Stimulated activated CD4-positive, alpha-beta T cell treated with anti-CD3 and anti-CD28 coated beads, Interleukin-2, amount 100 ng/mL, for 4 hours (primary cell): ENCODE measurements at regions not wholly inside any gene's neighbourhood (a gene's known extent, or its start where the extent isn't known, plus 50 kb on each side); places are given as distances from the start of the nearest gene placed in this dataset.
"Not testable (repeated sequence)": the region's sequence is repeated elsewhere in the genome, so short reads cannot be mapped to it uniquely, and the experiment has no call there.

Source experiments
- DNase-seq: peaks from one replicate; pipeline ENCODE4 v3.0.0-alpha.2; 2020; ENCODE audit warnings: low read depth

DNA sequence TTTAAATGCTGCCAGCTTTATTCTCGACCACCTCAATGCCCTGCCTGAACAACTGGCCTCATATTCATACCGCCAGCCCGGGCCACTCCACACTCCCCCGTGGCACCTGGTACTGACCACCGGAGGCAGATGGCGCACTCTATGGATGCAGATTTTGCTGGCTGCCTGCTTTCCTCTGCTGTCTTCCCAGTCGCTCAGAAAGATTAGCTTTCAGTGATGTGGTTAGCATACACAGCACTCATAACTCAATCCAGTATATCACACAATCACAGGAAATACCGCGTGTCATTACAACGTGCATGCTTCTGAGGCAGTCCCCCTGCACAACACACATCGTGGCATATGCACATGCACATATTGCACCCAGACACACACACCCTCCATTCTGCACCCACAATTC lies 147.2 kb upstream of the BCOR start:
- no peak for DNase-seq

DNA sequence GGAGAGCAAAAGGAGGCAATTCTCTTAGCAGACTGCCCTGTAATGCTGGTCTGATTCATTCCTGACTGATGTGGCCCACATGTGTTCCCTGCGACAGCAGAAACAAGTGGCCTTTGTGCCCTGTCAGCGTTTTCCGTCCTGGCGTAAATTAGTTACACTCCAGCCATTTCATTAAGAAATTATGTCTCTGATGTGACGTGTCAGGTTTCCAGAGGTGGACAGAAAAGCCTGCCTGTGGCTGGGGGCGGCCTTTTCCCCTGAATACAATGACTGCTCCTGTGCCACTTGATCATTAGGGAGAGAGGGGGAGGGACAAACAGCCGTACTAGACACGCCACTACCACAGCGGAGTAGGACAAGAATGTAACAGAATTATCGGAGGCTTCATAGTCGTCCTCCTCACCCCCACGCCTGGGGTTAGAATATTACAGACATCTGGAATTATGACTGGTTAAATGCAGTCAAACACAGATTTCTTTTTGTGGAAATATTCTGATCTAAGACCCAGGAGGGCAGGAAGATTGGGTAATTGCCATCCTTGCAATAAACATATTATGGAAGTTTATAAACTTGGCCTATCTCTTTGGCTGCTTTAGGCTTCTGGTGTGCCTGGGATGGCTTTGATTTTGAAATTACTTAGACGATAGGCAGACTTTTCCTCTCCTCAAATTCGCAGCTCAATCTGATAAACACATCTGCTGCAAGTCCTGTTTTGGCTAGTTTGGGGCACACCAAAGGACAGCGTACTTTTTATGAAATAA lies 146.2 kb upstream of the BCOR start:
- DNase-seq, result no peak

DNA sequence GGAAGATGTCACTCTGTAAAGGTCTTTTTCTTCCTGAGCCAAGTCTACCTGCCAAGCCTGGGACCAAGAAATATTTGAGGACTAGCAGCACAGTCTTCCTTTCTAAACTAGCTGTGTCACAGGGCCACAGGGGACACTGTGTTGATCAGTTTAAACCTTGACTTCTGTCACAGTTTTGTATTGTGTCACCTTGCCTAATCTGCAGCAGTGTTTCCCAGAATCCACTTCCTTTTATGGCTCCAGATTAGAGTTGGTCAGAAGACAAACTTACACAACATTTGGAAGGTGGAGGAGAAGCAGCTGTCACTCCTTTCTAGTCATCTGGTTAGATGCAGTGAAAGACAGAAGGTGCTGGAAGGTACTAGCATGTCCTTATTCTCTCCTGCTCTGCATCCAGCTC lies 143.1 kb upstream of the BCOR start:
- DNase-seq, result no peak

DNA sequence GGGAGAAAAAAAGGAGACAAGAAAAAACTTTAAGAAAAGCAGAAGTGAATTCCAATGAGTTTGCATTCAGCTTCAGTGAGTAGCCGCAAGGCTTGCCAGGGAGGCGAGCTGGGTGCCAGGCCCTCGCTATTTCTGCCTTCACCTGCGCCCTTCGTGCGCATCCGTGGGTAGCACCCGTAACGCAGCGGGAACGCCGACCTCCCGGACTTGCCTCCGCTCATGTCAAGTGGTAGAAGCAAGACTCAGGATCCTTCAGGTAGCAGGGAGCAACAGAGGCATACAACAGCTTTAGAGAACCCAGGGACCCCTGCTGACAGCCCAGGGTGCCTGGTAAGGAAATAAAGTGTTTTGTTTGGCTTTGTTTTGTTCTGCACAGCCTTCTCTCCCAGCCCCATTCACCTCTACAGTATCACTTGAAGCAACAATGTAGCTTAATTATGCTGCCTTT lies 140.0 kb upstream of the BCOR start:
- DNase-seq, result no peak

DNA sequence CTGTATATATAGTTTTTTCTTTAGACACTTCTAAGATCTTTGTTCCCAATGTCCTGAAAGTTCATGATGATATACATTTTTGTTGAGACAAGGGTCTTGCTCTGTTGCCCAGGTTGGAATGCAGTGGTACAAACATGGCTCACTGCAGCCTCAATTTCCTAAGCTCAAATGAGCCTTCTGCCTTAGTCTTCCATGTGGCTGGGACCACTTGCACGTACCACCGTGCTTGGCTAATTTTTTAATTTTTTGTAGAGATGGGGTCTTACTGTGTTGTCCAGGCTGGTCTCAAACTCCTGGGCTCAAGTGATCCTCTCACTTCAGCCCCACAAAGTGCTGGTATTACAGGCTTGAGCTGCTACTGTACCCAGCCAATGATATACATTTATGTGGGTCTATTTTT lies 132.9 kb upstream of the BCOR start:
- no peak for DNase-seq

DNA sequence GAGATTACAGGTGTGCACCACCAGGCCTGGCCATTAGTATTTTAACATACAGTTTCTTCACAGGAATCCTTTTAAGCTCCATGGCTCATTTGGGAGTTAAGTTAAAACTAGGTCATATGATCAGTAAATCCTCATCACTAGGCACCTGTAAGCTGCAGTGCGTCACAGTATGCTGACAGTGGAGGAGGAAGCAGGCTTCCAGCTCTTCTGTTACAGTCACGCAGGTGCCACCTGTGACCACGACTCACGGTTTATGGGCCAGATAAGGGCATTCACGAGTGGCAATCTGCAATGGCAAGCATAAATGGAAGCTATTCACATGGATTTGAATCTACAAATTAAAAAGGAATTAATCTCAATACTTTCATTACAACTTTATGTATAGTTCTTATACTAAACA lies 129.4 kb upstream of the BCOR start:
- no peak for DNase-seq

DNA sequence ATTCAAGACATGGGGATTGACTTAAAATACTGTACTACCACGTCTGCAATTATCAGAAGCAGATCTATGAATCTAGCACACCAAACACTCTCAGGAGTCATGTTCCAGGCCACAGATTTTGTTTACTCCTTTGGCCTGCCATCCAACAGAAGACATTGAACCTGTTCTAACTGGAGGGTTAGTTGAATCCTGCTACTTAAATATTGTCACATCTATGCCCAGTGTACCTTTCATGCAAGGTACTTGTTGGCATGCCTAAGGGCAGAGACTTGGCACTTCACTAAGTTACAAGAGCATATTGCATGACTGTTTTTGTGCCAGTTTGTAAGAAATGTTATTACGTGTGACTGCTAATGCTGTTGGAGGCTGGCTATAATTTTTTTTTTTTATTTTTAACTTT lies 126.9 kb upstream of the BCOR start:
- no peak for DNase-seq

DNA sequence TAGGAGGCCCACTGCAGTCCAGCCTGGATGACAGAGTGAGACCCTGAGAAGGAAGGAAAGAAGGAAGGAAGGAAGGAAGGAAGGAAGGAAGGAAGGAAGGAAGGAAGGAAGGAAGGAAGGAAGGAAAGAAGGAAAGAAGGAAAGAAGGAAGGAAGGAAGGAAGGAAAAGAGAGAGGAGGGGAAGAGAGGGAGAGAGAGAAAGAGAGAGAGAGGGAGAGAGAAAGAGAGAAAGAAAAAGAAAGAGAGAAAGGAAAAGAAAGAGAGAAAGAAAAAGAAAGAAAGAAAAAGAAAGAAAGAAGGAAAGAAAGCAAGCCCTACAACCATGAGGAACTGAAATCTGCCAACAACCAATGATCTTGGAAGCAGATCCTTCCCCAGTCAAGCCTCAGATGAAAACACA lies 124.9 kb upstream of the BCOR start:
- DNase-seq, result not testable (repeated sequence)

DNA sequence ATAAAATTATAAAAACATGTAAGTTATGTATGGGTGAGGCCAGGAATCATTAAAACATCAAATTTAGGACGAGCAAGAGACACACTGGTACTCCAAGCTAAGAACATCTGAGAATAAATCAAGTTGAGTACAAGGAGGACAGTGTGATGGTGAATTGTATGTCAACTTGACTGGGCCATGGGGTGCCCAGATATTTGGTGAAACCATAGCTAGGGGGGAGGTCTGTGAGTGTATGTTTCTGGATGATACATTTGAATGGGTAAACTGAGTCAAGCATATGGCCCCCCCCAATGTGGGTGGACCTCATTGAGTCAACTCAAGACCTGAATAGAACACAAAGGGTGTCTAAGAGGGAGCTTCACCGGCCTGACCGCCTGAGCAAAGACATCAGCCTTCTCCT lies 115.3 kb upstream of the BCOR start:
- no peak for DNase-seq

DNA sequence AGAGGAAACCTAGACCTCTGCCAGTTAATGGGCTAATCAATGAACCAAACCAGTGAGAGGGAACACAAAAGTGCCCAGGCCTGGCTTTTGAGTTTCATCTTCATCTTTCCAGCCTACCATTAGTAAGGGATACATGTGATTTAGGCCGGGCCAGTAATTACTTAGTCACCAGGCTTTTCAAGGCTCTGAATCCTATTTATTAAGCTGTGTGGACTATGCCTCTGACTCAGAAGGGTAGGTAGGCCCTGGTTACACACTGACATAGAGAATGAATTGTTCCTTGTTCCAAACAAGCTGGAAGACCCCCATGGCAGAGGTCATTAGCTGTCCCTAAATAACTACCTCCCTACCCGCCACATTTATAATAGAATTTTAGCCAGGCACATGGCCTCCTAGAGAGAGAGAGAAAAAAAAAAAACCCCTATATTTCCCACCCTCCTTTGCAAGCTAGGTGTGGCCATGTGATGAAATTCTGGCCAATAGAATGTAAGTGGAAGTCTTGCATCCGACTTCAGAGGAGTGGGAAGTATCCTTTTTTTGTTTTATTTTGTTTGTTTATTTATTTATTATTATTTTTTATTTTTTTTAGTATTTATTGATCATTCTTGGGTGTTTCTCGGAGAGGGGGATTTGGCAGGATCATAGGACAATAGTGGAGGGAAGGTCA lies 112.3 kb upstream of the BCOR start:
- DNase-seq, result no peak

DNA sequence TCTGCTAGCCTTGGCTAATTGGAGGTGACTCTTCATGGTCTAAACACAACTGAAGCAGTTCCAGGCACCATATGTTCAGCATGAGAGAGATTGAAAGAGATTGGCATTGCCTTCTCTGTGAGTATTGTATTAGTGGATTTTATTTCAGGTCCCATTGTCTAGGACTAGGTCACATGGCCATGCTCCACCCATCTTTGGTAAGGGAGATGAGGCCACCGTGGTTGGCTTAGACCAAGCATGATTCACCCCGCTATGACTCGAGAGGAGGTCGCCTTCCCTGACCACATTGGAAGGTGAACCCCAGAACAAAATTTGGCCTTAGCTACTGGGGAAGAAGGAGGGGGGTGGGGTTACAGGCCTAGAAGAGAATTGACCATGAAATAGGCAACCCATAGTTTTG lies 109.9 kb upstream of the BCOR start:
- no peak for DNase-seq

DNA sequence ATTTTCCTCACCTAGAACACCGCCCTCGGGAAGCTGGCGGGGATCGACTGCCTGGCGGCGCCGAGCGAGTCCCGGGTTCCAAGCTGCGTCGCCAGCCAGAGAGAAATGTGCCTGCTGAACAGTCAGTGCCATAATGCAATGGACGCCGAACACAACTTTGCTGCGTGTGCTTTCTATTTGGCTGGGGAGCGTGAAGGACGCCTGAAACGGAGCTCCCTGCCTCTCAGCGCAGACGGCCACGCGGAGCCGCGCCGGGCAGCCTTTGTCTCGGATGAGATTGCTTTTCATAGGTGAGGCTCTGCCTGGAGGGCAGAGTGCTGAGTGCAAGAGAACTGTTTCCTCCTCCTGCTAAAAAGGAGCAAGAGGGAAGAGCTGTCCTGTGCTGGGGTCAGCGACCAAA lies 107.7 kb upstream of the BCOR start:
- DNase-seq, result no peak

DNA sequence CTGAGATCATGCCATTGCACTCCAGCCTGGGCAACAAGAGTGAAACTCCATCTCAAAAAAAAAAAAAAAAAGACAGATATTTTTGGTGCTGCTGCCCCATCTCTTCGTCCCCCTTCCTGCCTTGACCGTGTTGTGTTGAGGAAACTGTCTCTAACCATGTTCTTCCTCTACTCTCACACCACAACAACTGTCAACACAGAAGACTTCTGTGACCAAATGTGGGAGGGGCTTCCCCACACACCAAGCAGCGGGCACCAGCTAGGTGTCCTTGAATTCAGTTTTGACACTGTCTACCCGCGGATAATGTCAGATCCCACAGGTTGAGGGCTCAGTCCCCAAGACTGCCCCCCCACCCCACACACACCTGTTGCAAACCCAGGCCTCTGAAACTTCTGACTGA lies 104.7 kb upstream of the BCOR start:
- no peak for DNase-seq

DNA sequence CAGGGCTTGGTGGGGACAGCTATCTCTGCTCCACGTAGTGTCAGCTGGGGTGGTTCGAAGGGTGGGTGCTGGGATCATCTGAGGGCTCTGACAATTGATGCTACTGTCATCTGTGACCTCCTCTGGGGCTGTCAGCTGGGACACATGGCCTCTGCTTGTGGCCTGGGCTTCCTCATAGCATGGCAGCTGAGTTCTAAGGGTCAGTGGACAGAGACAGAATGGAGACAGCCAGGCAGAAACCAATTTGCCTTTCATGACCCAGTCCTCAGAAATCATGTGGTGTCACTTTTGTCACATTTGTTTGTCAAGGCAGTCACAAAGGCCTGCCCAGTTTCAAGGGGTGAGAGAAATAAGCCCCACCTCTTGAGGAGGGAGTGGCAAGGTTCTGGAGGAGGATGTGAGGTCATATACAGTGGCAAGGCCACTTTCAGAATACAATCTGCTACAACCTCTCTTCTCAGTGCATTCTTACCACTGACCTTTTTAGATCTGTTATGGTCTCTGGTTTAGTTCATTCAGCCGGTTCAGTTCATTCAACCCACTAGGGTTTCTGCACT lies 103.6 kb upstream of the BCOR start:
- no peak for DNase-seq

DNA sequence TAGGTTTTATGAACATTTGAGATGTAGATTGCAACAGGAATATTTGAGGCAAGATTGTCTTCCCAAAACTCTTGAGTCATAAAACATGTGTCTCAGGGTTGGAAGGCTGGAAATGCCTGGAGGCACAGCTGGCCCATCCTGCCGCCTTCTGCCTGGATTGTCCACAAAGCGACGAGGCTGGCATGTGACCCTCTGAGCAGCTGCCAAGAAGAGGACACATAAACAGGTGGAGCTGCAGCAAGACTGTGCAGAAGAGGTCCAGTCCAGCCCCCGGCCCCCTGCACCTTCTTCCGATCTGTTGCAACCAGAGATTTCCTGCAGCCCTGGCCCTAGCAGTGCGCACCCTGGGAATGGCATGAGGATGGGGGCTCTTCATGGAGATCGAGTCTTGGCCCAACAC lies 101.9 kb upstream of the BCOR start:
- DNase-seq, result no peak

DNA sequence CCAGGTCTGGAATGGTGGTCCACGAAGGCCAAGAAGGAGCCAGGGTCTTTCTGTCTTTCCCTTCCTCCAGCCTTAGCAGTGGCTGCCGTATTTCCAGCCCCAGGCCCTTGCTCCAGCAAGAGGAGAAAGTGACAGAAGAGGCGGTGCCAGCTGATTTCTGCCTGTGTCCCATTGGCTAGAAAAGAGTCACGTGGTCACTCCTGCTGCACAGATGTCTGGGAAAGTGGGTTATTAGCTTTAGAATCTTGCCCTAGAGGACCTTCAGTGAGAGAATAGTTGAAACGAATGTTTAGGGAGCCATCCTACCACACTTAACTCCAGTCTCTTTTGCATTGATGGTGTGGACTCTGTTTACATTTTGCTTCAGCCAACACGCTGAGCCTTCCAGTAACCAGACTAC lies 99.3 kb upstream of the BCOR start:
- DNase-seq, result no peak

DNA sequence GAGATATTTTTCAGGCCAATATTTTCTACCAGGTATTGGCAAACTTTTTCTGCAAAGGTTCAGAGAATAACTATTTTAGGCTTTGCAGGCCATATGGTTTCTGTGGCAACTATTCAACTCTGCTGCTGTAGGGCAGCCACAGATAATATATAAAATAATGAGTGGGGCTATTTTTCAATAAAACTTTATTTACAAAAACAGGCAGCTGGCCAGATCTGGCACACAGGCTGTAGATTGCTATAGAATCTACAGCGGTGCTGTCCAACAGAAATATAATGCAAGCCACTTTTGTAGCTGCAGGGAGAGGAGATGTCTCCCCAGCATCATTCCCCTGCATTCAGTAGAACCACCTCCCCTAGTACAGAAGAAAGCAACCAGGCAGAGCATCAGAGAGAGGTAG lies 97.6 kb upstream of the BCOR start:
- DNase-seq, result no peak

DNA sequence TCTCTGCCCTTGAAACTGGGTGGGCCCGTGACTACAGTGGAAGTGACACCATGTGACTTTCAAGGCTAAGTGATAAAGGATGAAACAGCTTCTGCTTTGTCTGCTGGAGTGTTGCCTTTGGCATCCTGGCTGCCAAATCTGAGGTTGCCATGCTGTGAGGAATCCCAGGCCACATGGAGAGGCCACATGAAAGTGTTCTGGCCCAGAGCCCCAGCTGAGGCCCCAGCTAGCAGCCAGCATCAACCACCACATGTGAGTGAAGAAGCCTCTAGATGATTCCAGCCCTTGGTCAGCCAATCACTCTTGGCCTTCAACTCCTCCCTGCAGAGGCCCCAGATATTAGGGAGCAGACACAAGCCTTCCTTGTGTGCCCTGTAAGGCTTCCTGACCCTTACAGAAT lies 94.4 kb upstream of the BCOR start:
- no peak for DNase-seq

DNA sequence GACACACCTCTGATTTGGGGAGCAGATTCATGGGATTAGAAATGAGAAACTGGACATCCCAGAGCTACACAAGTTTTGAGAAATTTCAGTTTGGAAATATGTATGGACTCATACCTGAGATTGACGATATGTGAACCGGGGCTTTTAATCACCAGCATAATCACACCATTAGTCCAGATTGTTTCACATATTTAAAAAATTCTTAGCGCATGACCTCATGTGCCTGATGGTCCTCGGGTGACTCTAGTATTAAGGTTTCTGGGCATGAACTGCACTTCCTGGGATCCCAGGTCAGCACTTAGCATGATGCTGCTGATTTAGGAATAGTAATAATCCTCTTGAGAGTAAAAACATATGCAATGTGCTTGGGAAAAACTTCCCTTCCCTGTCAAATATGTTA lies 91.9 kb upstream of the BCOR start:
- no peak for DNase-seq

DNA sequence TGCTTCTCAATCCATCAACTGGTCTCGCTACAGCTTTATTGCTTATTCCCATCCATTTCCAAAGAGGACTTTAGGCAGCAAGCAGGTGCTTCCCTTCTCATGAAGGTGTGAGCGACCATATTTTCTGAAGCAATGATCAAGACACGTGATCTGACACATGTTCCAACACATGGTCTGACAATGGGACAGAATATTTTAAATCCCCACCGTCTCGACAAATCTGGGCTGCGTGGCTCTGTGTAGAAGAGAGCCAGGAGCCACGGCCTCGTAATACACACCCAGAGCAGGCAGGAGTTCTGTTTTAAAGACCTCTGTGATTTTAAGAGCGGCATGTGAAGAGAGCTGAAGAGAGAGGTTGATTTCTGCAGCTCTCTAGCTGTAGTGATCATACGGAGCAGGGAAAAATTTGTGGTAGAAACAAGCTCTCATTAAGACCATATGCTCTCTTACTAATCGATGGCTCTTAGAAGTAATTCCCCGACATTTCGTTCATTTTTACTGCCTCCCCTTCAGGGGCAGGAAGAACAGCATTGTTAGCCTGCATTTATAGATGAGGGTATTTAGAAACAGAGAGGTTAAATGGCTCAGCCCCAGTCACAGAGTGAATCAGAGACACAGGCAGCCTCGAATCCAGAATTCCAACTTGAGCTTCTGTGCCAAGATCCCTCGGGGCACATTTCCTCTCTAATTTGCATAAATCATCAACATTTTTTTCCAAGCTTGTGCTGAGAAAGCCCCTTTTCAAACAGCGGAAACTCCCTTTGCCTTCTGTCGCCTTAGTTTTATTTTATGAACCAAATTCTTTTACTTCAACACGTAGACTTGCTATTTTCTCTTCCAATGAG lies 91.0 kb upstream of the BCOR start:
- no peak for DNase-seq

DNA sequence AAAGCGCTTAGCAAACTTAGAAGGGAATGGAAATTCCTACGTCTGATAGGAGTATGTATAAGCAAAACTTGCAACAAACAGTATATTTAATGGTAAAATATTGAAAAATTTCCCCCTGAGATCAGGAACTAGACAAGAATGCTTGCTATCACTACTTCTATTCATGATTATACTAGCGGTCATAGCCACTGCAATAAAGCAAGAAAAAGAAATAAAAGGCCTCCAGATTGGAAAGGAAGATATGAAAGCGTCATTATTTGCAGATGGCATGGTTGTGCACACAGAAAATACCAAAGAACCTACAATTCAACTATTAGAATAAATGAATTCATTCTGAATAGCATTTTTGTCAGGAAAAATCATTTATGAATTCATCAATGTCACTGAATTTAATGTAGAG lies 87.2 kb upstream of the BCOR start:
- no peak for DNase-seq

DNA sequence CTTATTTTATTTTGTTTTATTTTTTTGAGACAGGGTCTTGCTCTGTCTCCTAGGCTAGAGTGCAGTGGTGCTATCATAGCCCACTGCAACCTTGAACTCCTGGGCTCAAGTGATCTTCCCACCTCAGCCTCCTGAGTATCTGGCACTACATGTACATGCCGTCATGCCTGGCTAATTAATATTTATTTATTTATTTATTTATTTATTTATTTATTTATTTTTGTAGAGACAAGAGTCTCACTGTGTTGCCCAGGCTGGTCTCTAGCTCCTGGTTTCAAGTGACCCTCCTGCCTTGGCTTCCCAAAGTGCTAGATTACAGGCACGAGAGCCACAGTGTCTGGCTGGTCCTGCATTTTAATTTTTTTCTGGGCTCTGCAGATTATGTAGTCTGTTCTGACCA lies 84.9 kb upstream of the BCOR start:
- DNase-seq, result no peak

DNA sequence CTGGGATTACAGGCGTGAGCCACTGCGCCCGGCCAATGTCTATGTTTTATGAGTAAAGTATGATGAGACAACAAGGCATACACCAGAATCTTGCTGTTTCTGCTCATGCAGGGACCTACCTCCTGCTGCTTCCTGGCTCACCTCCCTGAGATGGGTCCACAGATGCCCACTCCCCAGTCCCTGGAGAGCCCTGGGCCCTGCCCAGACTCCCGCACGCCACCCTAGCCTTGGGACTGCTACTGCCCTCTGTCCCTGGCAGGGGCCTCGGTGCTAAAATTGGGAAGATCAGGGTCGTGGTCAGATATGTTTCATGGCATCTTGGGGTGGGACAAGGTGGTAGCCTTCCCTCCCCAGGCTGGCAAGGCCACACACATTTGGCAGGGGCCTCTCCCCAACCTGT lies 84.3 kb upstream of the BCOR start:
- no peak for DNase-seq
